ENCODE measurements at regions not wholly inside any gene's neighbourhood (a gene's known extent, or its start where the extent isn't known, plus 50 kb on each side); places are given as distances from the start of the nearest gene placed in this dataset.

GRCh38 chr1:114342376-114342775 is 168.6 kb downstream of the TRIM33 start:
- intact Hi-C loops (cut with DNase I; ENCODE audit: low total_unique reads): no loop called here
- no peak overlapping the region for H3K4me3 ChIP-seq
- no peaks in the 10 kb centered on the region for H3K4me1 ChIP-seq
- H3K36me3 ChIP-seq: no peaks in the 10 kb centered on the region
- H3K27me3 ChIP-seq: no peaks in the 10 kb centered on the region
- H3K27ac ChIP-seq: no peak overlapping the region
- H3K9me3 ChIP-seq: no peaks in the 10 kb centered on the region
- DNase-seq (ENCODE audit: low spot score in 2 of 2): no peak
- no peak for TF ChIP-seq POLR2AphosphoS5 (IDR thresholded peaks at IDR 0.05)
- no peak for TF ChIP-seq POLR2A (IDR thresholded peaks at IDR 0.05)
- TF ChIP-seq, protein P1, sequence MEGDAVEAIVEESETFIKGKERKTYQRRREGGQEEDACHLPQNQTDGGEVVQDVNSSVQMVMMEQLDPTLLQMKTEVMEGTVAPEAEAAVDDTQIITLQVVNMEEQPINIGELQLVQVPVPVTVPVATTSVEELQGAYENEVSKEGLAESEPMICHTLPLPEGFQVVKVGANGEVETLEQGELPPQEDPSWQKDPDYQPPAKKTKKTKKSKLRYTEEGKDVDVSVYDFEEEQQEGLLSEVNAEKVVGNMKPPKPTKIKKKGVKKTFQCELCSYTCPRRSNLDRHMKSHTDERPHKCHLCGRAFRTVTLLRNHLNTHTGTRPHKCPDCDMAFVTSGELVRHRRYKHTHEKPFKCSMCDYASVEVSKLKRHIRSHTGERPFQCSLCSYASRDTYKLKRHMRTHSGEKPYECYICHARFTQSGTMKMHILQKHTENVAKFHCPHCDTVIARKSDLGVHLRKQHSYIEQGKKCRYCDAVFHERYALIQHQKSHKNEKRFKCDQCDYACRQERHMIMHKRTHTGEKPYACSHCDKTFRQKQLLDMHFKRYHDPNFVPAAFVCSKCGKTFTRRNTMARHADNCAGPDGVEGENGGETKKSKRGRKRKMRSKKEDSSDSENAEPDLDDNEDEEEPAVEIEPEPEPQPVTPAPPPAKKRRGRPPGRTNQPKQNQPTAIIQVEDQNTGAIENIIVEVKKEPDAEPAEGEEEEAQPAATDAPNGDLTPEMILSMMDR (IDR thresholded peaks at IDR 0.05): no peak

DNA sequence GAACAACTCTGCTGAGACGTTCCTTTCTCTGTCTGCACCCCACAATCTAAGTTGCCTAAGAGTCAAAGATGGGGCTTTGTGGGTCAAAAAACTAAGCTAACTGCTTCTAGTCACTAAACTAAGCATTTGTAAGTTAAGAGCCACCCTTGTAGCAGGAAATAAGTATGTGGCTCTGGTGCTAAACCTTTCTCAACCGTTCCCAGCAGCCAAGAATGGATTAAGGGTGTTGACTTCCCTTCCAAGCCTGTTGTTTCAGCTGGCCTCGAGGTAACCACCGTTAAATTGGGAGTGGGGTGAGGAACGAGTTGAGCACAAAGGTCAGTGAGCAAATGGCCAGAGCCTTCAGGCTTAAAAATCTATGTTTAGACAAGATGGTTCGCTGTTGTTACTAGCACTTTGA is 169.1 kb downstream of the TRIM33 start:
- Histone ChIP-seq H3K27ac (no peak overlapping the region), H3K27me3 (peaks cover 0 to 2% of the 10 kb centered on the region in 2 donors), H3K36me3 (no peaks in the 10 kb centered on the region), H3K9me3 (no peaks in the 10 kb centered on the region), H3K4me3 (no peak overlapping the region), H3K4me1 (no peaks in the 10 kb centered on the region)
- no peak for DNase-seq (ENCODE audit: low spot score in 2 of 2)
- intact Hi-C loops (cut with DNase I; ENCODE audit: low total_unique reads): no loop called here
- TF ChIP-seq POLR2A (IDR thresholded peaks at IDR 0.05) (no peak), POLR2AphosphoS5 (IDR thresholded peaks at IDR 0.05) (no peak)
- TF ChIP-seq, protein P1 (IDR thresholded peaks at IDR 0.05): no peak

DNA sequence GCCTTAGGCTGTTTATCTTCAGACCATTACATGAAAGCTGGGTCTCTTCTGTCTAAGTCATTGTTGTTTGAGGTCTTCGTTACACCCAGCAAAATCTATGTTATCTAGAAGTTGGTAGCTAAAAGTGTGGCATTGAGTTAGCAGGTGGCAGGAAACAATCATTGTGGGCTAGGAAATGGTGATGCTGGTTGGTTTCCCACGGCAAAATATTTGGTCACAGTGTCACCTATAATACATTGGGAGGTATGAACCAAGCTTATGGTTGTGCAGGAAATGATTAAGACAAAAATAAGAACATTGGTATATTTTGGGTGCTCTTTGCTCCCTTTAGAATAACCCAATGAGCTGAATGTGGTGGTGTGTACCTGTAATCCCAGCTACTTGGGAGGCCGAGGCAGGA is 169.7 kb downstream of the TRIM33 start:
- H3K9me3 ChIP-seq: no peaks in the 10 kb centered on the region
- no peaks in the 10 kb centered on the region for H3K36me3 ChIP-seq
- no peak overlapping the region for H3K4me3 ChIP-seq
- intact Hi-C loops (cut with DNase I; ENCODE audit: low total_unique reads): no loop called here
- H3K27ac ChIP-seq: no peak overlapping the region
- no peaks in the 10 kb centered on the region for H3K4me1 ChIP-seq
- H3K27me3 ChIP-seq: peaks cover 0 to 3% of the 10 kb centered on the region in 2 donors
- no peak for DNase-seq (ENCODE audit: low spot score in 2 of 2)
- TF ChIP-seq, protein P1 (IDR thresholded peaks at IDR 0.05): no peak
- TF ChIP-seq POLR2A (IDR thresholded peaks at IDR 0.05): no peak
- TF ChIP-seq POLR2AphosphoS5 (IDR thresholded peaks at IDR 0.05): no peak

- peaks cover 0 to 3% of the 10 kb centered on the region in 2 donors for H3K27me3 ChIP-seq
- intact Hi-C loops (cut with DNase I; ENCODE audit: low total_unique reads): no loop called here
- no peak for DNase-seq (ENCODE audit: low spot score in 2 of 2)
- no peaks in the 10 kb centered on the region for H3K9me3 ChIP-seq
- no peaks in the 10 kb centered on the region for H3K4me1 ChIP-seq
- TF ChIP-seq, protein P1 (IDR thresholded peaks at IDR 0.05): no peak
- TF ChIP-seq POLR2AphosphoS5 (IDR thresholded peaks at IDR 0.05) (no peak), POLR2A (IDR thresholded peaks at IDR 0.05) (no peak)
- no peak overlapping the region for H3K27ac ChIP-seq
- H3K36me3 ChIP-seq: no peaks in the 10 kb centered on the region
- H3K4me3 ChIP-seq: no peak overlapping the region
Measured at GRCh38 chr1:114340892-114341291, 170.1 kb downstream of the TRIM33 start.

DNA sequence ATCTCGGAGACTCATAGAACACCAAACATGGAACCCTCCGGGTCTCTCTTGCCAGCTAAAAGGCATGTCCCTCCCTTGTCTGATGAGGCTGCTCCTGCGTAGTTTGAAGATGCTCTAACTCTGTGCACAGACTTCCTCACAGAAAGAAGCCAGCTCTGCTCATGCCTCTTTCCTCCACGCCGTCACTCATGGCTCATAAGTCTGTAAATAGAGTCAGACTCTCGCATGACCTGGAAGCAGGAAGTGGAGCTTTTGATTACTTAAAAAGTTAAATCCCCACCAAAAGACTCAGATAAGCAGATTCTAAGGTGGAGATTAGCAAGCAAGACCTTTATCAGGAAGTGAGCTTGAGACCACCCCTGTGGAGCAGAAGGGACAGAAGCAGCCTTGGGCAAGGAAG is 171.6 kb downstream of the TRIM33 start:
- TF ChIP-seq POLR2AphosphoS5 (IDR thresholded peaks at IDR 0.05) (no peak), POLR2A (IDR thresholded peaks at IDR 0.05) (no peak)
- TF ChIP-seq, protein P1 (IDR thresholded peaks at IDR 0.05): no peak
- DNase-seq (ENCODE audit: low spot score in 2 of 2): no peak
- intact Hi-C loops (cut with DNase I; ENCODE audit: low total_unique reads): no loop called here
- H3K9me3 ChIP-seq: no peaks in the 10 kb centered on the region
- no peaks in the 10 kb centered on the region for H3K36me3 ChIP-seq
- H3K27me3 ChIP-seq: peaks cover 0 to 3% of the 10 kb centered on the region in 2 donors
- H3K27ac ChIP-seq: no peak overlapping the region
- H3K4me3 ChIP-seq: no peak overlapping the region
- no peaks in the 10 kb centered on the region for H3K4me1 ChIP-seq
